Lung (tissue), 11 donors: ENCODE measurements at regions not wholly inside any gene's neighbourhood (a gene's known extent, or its start where the extent isn't known, plus 50 kb on each side); places are given as distances from the start of the nearest gene placed in this dataset.

Experiments
- ATAC-seq: fragments of 200-7000 bp; cut with Tn5 transposase; one replicate; pipeline ENCODE4 v1.9.1; 2020; ENCODE audit warnings: moderate number of reproducible peaks; ENCODE audit not compliant: insufficient read depth, low FRiP score
- DNase-seq, 3 donors: peaks; one replicate each; pipeline ENCODE4 v3.0.0-alpha.2; 2013 to 2017
- H3K27ac ChIP-seq, 2 donors: one replicate each; pipeline ENCODE4 v1.5.1; 2013; ENCODE audit warnings: mild to moderate bottlenecking in 2 of 2, moderate library complexity in 2 of 2, control low read depth in 1 of 2, inconsistent platforms in 1 of 2, low read depth in 1 of 2, low read length in 1 of 2
- H3K27me3 ChIP-seq, 3 donors: one replicate each; pipeline ENCODE4 v1.5.1; 2013; ENCODE audit warnings: low read length in 2 of 3; ENCODE audit not compliant: control insufficient read depth in 3 of 3, insufficient read depth in 3 of 3
- H3K36me3 ChIP-seq, 4 donors: one replicate each; pipeline ENCODE4 v1.5.1; 2013; ENCODE audit warnings: low read length in 4 of 4, mild to moderate bottlenecking in 1 of 4, moderate library complexity in 1 of 4; ENCODE audit not compliant: control insufficient read depth in 4 of 4, insufficient read depth in 4 of 4
- H3K4me1 ChIP-seq, 5 donors: one replicate each; pipeline ENCODE4 v1.5.1; 2013; ENCODE audit warnings: low read length in 5 of 5, mild to moderate bottlenecking in 2 of 5, moderate library complexity in 1 of 5; ENCODE audit not compliant: control insufficient read depth in 5 of 5, insufficient read depth in 5 of 5
- H3K4me3 ChIP-seq: one replicate; pipeline ENCODE4 v1.5.1; 2013; ENCODE audit warnings: mild to moderate bottlenecking, control low read depth, moderate library complexity
- H3K9ac ChIP-seq, 2 donors: one replicate each; pipeline ENCODE4 v1.5.1; 2013; ENCODE audit warnings: low read length in 2 of 2, control low read depth in 1 of 2; ENCODE audit not compliant: insufficient read depth in 1 of 2
- H3K9me3 ChIP-seq, 4 donors: one replicate each; pipeline ENCODE4 v1.5.1; 2013; ENCODE audit warnings: low read length in 3 of 4, mild to moderate bottlenecking in 1 of 4, moderate library complexity in 1 of 4; ENCODE audit not compliant: control insufficient read depth in 4 of 4, insufficient read depth in 3 of 4
- CTCF ChIP-seq: IDR thresholded peaks from 2 replicates; pipeline ENCODE4 v1.5.1; 2012; ENCODE audit warnings: mild to moderate bottlenecking; ENCODE audit errors: control extremely low read depth, extremely low read depth
- WGBS, 2 donors: extraction: QIAGEN DNeasy Blood & Tissue Kit; methylation state at CpG; one replicate each; pipeline ENCODE4 v1.1.7; 2013; 5-methylcytosine and 5-hydroxymethylcytosine counted together
- donor health status: control.
- donor health status: control.
- donor health status: Bipolar disorder and iron deficiency.
- donor health status: healthy.
- donor health status: DM: yes; HTN: yes; CAD: no.

GRCh38 chr6:12379181-12379580, 89.0 kb downstream of the EDN1 start:
- ATAC-seq (no peak), DNase-seq (no peak)
- peaks cover 0 to 2% (median 0%) of the 10 kb centered on the region in 4 donors for H3K9me3 ChIP-seq
- no peak overlapping the region for H3K4me3 ChIP-seq
- H3K9ac ChIP-seq, result no peak overlapping the region
- no peak for TF ChIP-seq CTCF
- H3K4me1 ChIP-seq, result no peaks in the 10 kb centered on the region
- H3K36me3 ChIP-seq, result no peaks in the 10 kb centered on the region
- 89 to 92% methylated on average over 1 of the region's 1 CpG for WGBS, 2 donors
- H3K27ac ChIP-seq, result no peak overlapping the region
- H3K27me3 ChIP-seq, result no peaks in the 10 kb centered on the region

GRCh38 chr6:12381587-12381986, 91.4 kb downstream of the EDN1 start:
- Histone ChIP-seq H3K4me3 (no peak overlapping the region), H3K36me3 (no peaks in the 10 kb centered on the region), H3K27ac (no peak overlapping the region), H3K4me1 (no peaks in the 10 kb centered on the region), H3K9me3 (peaks cover 0 to 2% (median 0%) of the 10 kb centered on the region in 4 donors), H3K9ac (no peak overlapping the region), H3K27me3 (no peaks in the 10 kb centered on the region)
- ATAC-seq (no peak), DNase-seq (no peak)
- no peak for TF ChIP-seq CTCF

- no peaks in the 10 kb centered on the region for H3K36me3 ChIP-seq
- no peaks in the 10 kb centered on the region for H3K27me3 ChIP-seq
- H3K9me3 ChIP-seq, result peaks cover 0 to 2% (median 0%) of the 10 kb centered on the region in 4 donors
- WGBS, 2 donors, result 58 to 68% methylated on average over 3 of the region's 3 CpGs
- no peak for ATAC-seq
- H3K27ac ChIP-seq, result no peak overlapping the region
- H3K4me1 ChIP-seq, result no peaks in the 10 kb centered on the region
- no peak overlapping the region for H3K4me3 ChIP-seq
- no peak overlapping the region for H3K9ac ChIP-seq
- TF ChIP-seq CTCF, result no peak
- DNase-seq, result no peak
These were observed 93.3 kb downstream of the EDN1 start for GRCh38 chr6:12383448-12383847.

- Histone ChIP-seq H3K9me3 (peaks cover 0 to 2% (median 0%) of the 10 kb centered on the region in 4 donors), H3K36me3 (no peaks in the 10 kb centered on the region), H3K9ac (no peak overlapping the region), H3K27me3 (no peaks in the 10 kb centered on the region), H3K4me1 (no peaks in the 10 kb centered on the region), H3K4me3 (no peak overlapping the region), H3K27ac (no peak overlapping the region)
- DNase-seq (peak in 1 of 3 donors; percentile 19), ATAC-seq (no peak)
- WGBS, 2 donors, result 29 to 54% methylated on average over 2 of the region's 2 CpGs
- TF ChIP-seq CTCF, result no peak
These were observed 94.3 kb downstream of the EDN1 start for GRCh38 chr6:12384357-12384912.
